SK-N-SH (cell line): ENCODE measurements at regions not wholly inside any gene's neighbourhood (a gene's known extent, or its start where the extent isn't known, plus 50 kb on each side); places are given as distances from the start of the nearest gene placed in this dataset.

Experiments
- CTCF ChIA-PET: fragments of 300-600, 350-600 bp; formaldehyde crosslinking; extraction: SDS; loops from one replicate; lab custom pipeline; 2021; lab: Yijun Ruan, JAX
- POLR2A ChIA-PET: fragments of 350-600 bp; sonication (Branson Sonifier 250); formaldehyde crosslinking; extraction: SDS; loops from one replicate; lab custom pipeline; 2020; ENCODE audit warnings: antibody characterized with exemption, inconsistent platforms; lab: Yijun Ruan, JAX
- DNase-seq: peaks from one replicate; pipeline ENCODE4 v3.0.0; 2012
- H2AFZ ChIP-seq: fragments of 200-600 bp; sonication (generic); 2 replicates; pipeline ENCODE4 v1.8.1; 2016; ENCODE audit warnings: antibody characterized with exemption, mild to moderate bottlenecking, low read depth
- H3F3A ChIP-seq: fragments of 200-600 bp; sonication (generic); replicated peaks from 2 replicates; pipeline ENCODE3; 2016; ENCODE audit warnings: antibody characterized with exemption, mild to moderate bottlenecking; ENCODE audit not compliant: insufficient read depth
- H3K27ac ChIP-seq, 2 experiments: fragments of 200-500 bp in 1 of 2; fragments of 200-600 bp in 1 of 2; sonication (Bioruptor generic) in 1 of 2; sonication (generic), shearing (Covaris generic) in 1 of 2; 2 replicates each; pipeline versions ENCODE4 v1.5.1 to v1.6.1; 2014 to 2016; ENCODE audit warnings: low read depth in 2 of 2, inconsistent platforms in 1 of 2, low read length in 1 of 2, mild to moderate bottlenecking in 1 of 2, mixed read lengths in 1 of 2
- H3K27me3 ChIP-seq: fragments of 200-600 bp; sonication (generic), shearing (Covaris generic); 2 replicates; pipeline ENCODE4 v1.6.1; 2016; ENCODE audit warnings: mixed run types; ENCODE audit not compliant: insufficient read depth
- H3K36me3 ChIP-seq, 2 experiments: fragments of 200-500 bp in 1 of 2; fragments of 200-600 bp in 1 of 2; sonication (Bioruptor generic) in 1 of 2; sonication (generic) in 1 of 2; replicated peaks in 1 of 2; 2 replicates each; pipeline versions ENCODE3 to v1.5.1; 2014 to 2016; ENCODE audit warnings: low read length in 1 of 2, mild to moderate bottlenecking in 1 of 2; ENCODE audit not compliant: insufficient read depth in 2 of 2, control insufficient read depth in 1 of 2
- H3K4me1 ChIP-seq, 2 experiments: fragments of 200-500 bp in 1 of 2; fragments of 200-600 bp in 1 of 2; sonication (Bioruptor generic) in 1 of 2; sonication (generic), shearing (Covaris generic) in 1 of 2; 2 replicates each; pipeline versions ENCODE4 v1.5.1 to v1.6.1; 2014 to 2016; ENCODE audit warnings: low read depth in 1 of 2, low read length in 1 of 2, mixed run types in 1 of 2; ENCODE audit not compliant: insufficient read depth in 2 of 2, control insufficient read depth in 1 of 2
- H3K4me2 ChIP-seq: fragments of 200-600 bp; sonication (generic), shearing (Covaris generic); 2 replicates; pipeline ENCODE4 v1.6.1; 2017; ENCODE audit warnings: mixed run types
- H3K4me3 ChIP-seq, 2 experiments: fragments of 200-500 bp in 1 of 2; fragments of 200-600 bp in 1 of 2; sonication (Bioruptor generic) in 1 of 2; sonication (generic), shearing (Covaris generic) in 1 of 2; 2 replicates each; pipeline versions ENCODE4 v1.5.1 to v1.8.1; 2014 to 2016; ENCODE audit warnings: low read depth in 2 of 2, inconsistent platforms in 1 of 2, low read length in 1 of 2, mild to moderate bottlenecking in 1 of 2, mixed read lengths in 1 of 2, moderate library complexity in 1 of 2
- H3K79me2 ChIP-seq: fragments of 200-600 bp; sonication (generic); 2 replicates; pipeline ENCODE4 v1.8.1; 2017; ENCODE audit warnings: mild to moderate bottlenecking; ENCODE audit not compliant: insufficient read depth
- H3K9ac ChIP-seq: fragments of 200-600 bp; sonication (generic); 2 replicates; pipeline ENCODE4 v1.6.1; 2017; ENCODE audit warnings: mixed run types
- H3K9me2 ChIP-seq: fragments of 200-600 bp; sonication (generic); 2 replicates; pipeline ENCODE4 v1.6.1; 2017; ENCODE audit warnings: mixed run types
- H3K9me3 ChIP-seq: fragments of 200-600 bp; sonication (generic); 2 replicates; pipeline ENCODE4 v1.6.1; 2017; ENCODE audit warnings: mixed run types, mild to moderate bottlenecking, moderate library complexity
- H4K20me1 ChIP-seq: fragments of 200-600 bp; sonication (generic); 2 replicates; pipeline ENCODE4 v1.6.1; 2017; ENCODE audit warnings: mild to moderate bottlenecking, mixed run types; ENCODE audit not compliant: insufficient read depth
- EP300 ChIP-seq, 2 experiments: IDR thresholded peaks; 2 replicates each; pipeline versions ENCODE4 v1.4.0 to v1.6.1; 2012; ENCODE audit warnings: borderline replicate concordance in 1 of 2, low read depth in 1 of 2, low read length in 1 of 2
- FOXM1 ChIP-seq: IDR thresholded peaks from 2 replicates; pipeline ENCODE4 v1.4.0; 2012; ENCODE audit warnings: low read depth, mild to moderate bottlenecking
- GABPA ChIP-seq: IDR thresholded peaks from 2 replicates; pipeline ENCODE4 v1.4.0; 2012; ENCODE audit warnings: low read depth, mild to moderate bottlenecking
- MEF2A ChIP-seq: IDR thresholded peaks from 2 replicates; pipeline ENCODE4 v1.4.0; 2012; ENCODE audit warnings: low read depth, borderline replicate concordance
- MXI1 ChIP-seq: IDR thresholded peaks from 2 replicates; pipeline ENCODE4 v1.6.1; 2012; ENCODE audit warnings: mild to moderate bottlenecking, low read depth, low read length, improper control_type of control experiment
- NRF1 ChIP-seq: IDR thresholded peaks from 2 replicates; pipeline ENCODE4 v1.6.1; 2012; ENCODE audit warnings: low read depth, mild to moderate bottlenecking, low read length
- POLR2AphosphoS5 ChIP-seq: IDR thresholded peaks from 2 replicates; pipeline ENCODE4 v1.6.1; 2012; ENCODE audit warnings: low read depth, low read length
- RAD21 ChIP-seq: IDR thresholded peaks from 2 replicates; pipeline ENCODE4 v1.6.1; 2012; ENCODE audit warnings: mild to moderate bottlenecking, low read length
- RFX5 ChIP-seq: IDR thresholded peaks from 2 replicates; pipeline ENCODE4 v1.6.1; 2012; ENCODE audit warnings: mild to moderate bottlenecking, improper control_type of control experiment, low read length
- SIN3A ChIP-seq: IDR thresholded peaks from 2 replicates; pipeline ENCODE4 v1.6.1; 2012; ENCODE audit warnings: low read depth, mild to moderate bottlenecking, low read length, moderate library complexity, borderline replicate concordance
- SMC3 ChIP-seq: IDR thresholded peaks from 2 replicates; pipeline ENCODE4 v1.6.1; 2012; ENCODE audit warnings: low read depth, low read length, improper control_type of control experiment
- TCF12 ChIP-seq: IDR thresholded peaks from 2 replicates; pipeline ENCODE4 v1.4.0; 2012
- TEAD4 ChIP-seq: IDR thresholded peaks from 2 replicates; pipeline ENCODE4 v1.4.0; 2012; ENCODE audit warnings: mild to moderate bottlenecking, borderline replicate concordance; ENCODE audit not compliant: insufficient read depth
- USF2 ChIP-seq: fragments of 150-350 bp; IDR thresholded peaks from 2 replicates; pipeline ENCODE4 v1.6.1; 2017; ENCODE audit warnings: antibody characterized with exemption, low read length, low read depth, borderline replicate concordance
- ZBTB33 ChIP-seq: IDR thresholded peaks from 2 replicates; pipeline ENCODE4 v1.4.0; 2012; ENCODE audit warnings: low read depth, borderline replicate concordance
- WGBS: methylation state at CpG from one replicate; pipeline ENCODE4 v1.1.6; 2017; ENCODE audit warnings: low lambda C conversion rate; 5-methylcytosine and 5-hydroxymethylcytosine counted together
- TF ChIP-seq, protein P1 (sequence below): fragments of 200-600 bp; sonication (generic); IDR thresholded peaks from 2 replicates; pipeline ENCODE4 v1.6.1; 2017; ENCODE audit warnings: antibody characterized with exemption, mild to moderate bottlenecking, moderate library complexity
- TF ChIP-seq, protein P2 (sequence below): IDR thresholded peaks from 2 replicates; pipeline ENCODE4 v1.4.0; 2012; ENCODE audit warnings: low read depth

DNA sequence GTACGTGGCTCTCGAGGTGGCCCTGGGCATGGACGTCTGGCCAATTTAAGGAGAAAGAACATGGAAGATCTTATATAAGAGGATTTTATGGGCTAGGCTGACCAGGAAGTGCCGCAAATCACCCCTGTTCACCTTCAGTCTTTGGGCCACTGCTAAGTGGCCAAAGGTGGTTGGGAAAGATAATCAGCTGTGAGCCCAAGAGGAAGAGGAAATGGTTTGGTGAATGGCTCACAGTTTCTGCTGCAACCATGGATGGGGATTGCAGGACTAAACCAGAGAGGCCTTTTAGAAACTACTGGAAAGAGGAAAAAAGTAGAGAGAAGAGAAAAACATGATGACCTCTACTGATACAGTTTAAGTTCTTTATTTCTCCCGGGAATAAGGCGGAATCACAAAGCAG is 96.0 kb upstream of the ARHGAP20 start (continued):
- TF ChIP-seq TEAD4 (no peak), POLR2AphosphoS5 (no peak)
- TF ChIP-seq, protein P1, sequence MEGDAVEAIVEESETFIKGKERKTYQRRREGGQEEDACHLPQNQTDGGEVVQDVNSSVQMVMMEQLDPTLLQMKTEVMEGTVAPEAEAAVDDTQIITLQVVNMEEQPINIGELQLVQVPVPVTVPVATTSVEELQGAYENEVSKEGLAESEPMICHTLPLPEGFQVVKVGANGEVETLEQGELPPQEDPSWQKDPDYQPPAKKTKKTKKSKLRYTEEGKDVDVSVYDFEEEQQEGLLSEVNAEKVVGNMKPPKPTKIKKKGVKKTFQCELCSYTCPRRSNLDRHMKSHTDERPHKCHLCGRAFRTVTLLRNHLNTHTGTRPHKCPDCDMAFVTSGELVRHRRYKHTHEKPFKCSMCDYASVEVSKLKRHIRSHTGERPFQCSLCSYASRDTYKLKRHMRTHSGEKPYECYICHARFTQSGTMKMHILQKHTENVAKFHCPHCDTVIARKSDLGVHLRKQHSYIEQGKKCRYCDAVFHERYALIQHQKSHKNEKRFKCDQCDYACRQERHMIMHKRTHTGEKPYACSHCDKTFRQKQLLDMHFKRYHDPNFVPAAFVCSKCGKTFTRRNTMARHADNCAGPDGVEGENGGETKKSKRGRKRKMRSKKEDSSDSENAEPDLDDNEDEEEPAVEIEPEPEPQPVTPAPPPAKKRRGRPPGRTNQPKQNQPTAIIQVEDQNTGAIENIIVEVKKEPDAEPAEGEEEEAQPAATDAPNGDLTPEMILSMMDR: no peak
- TF ChIP-seq, all 33 proteins: peak for 0

GRCh38 chr11:110807801-110808200 is 95.6 kb upstream of the ARHGAP20 start:
- H3K36me3 ChIP-seq: no peaks in the 10 kb centered on the region
- no peak overlapping the region for H3K9ac ChIP-seq
- H3K4me3 ChIP-seq: no peak overlapping the region
- POLR2A ChIA-PET: no interaction called here
- no peaks in the 10 kb centered on the region for H3K79me2 ChIP-seq
- WGBS: 51% methylated on average over 2 of the region's 2 CpGs
- H3K4me1 ChIP-seq: no peaks in the 10 kb centered on the region
- H3F3A ChIP-seq: no peaks in the 10 kb centered on the region
- no peak for TF ChIP-seq MXI1
- no peak for TF ChIP-seq ZBTB33
- TF ChIP-seq SIN3A: no peak
- TF ChIP-seq, protein P2, sequence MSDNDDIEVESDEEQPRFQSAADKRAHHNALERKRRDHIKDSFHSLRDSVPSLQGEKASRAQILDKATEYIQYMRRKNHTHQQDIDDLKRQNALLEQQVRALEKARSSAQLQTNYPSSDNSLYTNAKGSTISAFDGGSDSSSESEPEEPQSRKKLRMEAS: no peak
- H3K27ac ChIP-seq: no peak overlapping the region
- no peaks in the 10 kb centered on the region for H4K20me1 ChIP-seq
- H2AFZ ChIP-seq: no peak overlapping the region
- H3K9me3 ChIP-seq: no peaks in the 10 kb centered on the region
- H3K9me2 ChIP-seq: no peaks in the 10 kb centered on the region
- CTCF ChIA-PET: interaction anchor here (1.1 kb wide), 1 partner anchor 34 kb away, joined by 3 read pairs; no protein-coding TSS in a partner anchor
- no peak for DNase-seq
- H3K27me3 ChIP-seq: no peaks in the 10 kb centered on the region
- H3K4me2 ChIP-seq: no peak overlapping the region

GRCh38 chr11:110805756-110806155 is 93.5 kb upstream of the ARHGAP20 start:
- ChIA-PET CTCF (no interaction called here), POLR2A (no interaction called here)
- no peaks in the 10 kb centered on the region for H3K4me1 ChIP-seq
- H3K9ac ChIP-seq: no peak overlapping the region
- no peak overlapping the region for H3K4me2 ChIP-seq
- H3K27ac ChIP-seq: no peak overlapping the region
- 100% methylated on average over 1 of the region's 1 CpG for WGBS
- no peaks in the 10 kb centered on the region for H4K20me1 ChIP-seq
- no peak overlapping the region for H2AFZ ChIP-seq
- no peaks in the 10 kb centered on the region for H3K36me3 ChIP-seq
- no peaks in the 10 kb centered on the region for H3K9me2 ChIP-seq
- H3K79me2 ChIP-seq: no peaks in the 10 kb centered on the region
- no peak overlapping the region for H3K4me3 ChIP-seq
- H3K9me3 ChIP-seq: no peaks in the 10 kb centered on the region
- H3F3A ChIP-seq: no peaks in the 10 kb centered on the region
- H3K27me3 ChIP-seq: no peaks in the 10 kb centered on the region
- no peak for DNase-seq
- no peak for TF ChIP-seq GABPA
- TF ChIP-seq EP300 (IDR thresholded peaks at IDR 0.05; ENCODE audit: borderline replicate concordance in 1 of 2, low read depth in 1 of 2, low read length in 1 of 2): no peak
- TF ChIP-seq, protein P2: no peak
- no peak for TF ChIP-seq SMC3
- TF ChIP-seq RFX5: no peak
- no peak for TF ChIP-seq USF2
- TF ChIP-seq MXI1: no peak
- TF ChIP-seq ZBTB33: no peak
- TF ChIP-seq MEF2A: no peak
- TF ChIP-seq TCF12: no peak
- TF ChIP-seq FOXM1: no peak
- no peak for TF ChIP-seq NRF1
- TF ChIP-seq RAD21: no peak
